HG03280 (cell line): ENCODE measurements at regions not wholly inside any gene's neighbourhood (a gene's known extent, or its start where the extent isn't known, plus 50 kb on each side); places are given as distances from the start of the nearest gene placed in this dataset.

Experiments used
- ATAC-seq: cut with Tn5 transposase; IDR thresholded peaks from one replicate; pipeline ENCODE4 v1.9.1; 2021; ENCODE audit warnings: mild to moderate bottlenecking, moderate library complexity; ENCODE audit not compliant: unreplicated experiment

GRCh38 chr7:115719963-115720362, 310.6 kb downstream of the TFEC start:
- no peak for ATAC-seq

DNA sequence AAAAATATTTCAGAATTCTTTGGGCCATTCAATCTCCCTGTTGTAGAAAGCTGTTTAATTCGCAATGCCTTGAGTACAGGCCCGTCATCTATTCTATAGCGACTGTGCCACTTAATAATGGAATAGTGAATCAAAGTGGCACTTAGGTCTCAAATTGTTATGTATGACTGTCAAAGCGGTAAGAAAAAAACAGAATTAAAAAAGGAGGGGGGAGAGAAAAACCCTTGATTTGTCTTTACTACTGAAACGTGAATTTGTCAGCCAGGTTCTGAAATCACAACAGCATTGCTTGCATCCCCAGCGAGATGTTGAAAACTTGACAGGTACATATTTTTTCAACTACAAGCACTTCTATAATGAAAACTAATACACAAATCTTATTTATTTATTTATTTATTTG, 320.9 kb downstream of the TFEC start:
- ATAC-seq: no peak

- no peak for ATAC-seq
Observed at GRCh38 chr7:115708013-115708341, 322.6 kb downstream of the TFEC start.

- no peak for ATAC-seq
Observed at GRCh38 chr7:115707258-115708012, 323.1 kb downstream of the TFEC start.

DNA sequence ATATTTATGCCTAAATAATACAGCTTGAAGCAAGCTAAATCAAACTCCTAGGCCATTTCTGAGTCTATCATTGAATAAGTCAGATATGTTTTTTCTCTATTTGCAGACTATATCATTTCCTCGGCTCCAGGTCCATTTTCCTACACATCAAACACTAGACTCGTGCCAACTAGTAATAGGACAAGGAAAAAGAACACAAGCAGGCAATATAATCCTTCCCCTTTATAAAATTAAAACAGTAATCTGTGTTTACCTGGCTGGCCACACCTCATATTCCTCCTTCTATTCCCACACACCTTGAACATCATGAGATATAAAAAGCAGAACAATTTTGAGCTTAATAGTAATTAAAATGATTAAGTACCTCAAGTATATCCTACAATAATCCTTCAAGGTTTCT, 325.7 kb downstream of the TFEC start:
- ATAC-seq: no peak

- no peak for ATAC-seq
Observed at GRCh38 chr7:115701141-115701540, 329.4 kb downstream of the TFEC start.

- ATAC-seq: no peak
Observed at GRCh38 chr7:115694424-115694823, 336.1 kb downstream of the TFEC start.

DNA sequence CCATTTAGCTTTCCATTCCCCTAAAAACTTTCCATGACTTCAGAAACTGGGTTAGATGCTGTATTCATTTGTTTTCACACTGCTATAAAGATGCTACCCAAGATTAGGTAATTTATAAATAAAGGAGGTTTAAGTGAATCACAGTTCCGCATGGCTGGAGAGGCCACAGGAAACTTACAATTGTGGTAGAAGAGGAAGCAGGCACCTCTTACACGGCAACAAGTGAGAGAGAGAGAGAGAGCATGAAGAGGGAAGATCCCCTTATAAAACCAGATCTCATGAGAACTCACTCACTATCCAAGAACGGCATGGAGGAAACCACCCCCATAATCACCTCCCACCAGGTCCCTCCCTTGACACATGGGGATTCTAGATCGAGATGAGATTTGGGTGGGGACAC, 336.8 kb downstream of the TFEC start:
- ATAC-seq: no peak

- ATAC-seq: no peak
Observed at GRCh38 chr7:115689941-115690340, 340.6 kb downstream of the TFEC start.

DNA sequence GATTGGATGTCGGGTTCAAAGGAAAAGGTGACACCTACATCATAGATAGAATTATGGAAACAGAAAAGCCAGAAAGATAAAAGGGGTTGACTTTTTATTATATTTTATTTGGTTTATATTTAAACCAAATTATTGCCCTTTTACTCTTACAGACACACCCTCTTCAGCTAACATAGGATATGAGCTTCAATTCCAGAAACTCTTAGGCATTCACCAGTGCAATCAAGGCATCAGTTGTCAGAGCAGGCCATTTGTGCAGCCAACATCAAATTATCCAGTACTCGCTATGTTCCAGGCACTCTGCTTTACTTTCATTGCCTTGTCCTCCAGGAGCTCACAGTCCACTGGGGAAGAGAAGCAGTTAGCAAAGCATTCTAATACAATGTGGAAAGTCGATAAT, 347.5 kb downstream of the TFEC start:
- no peak for ATAC-seq

GRCh38 chr7:115682507-115682906, 348.1 kb downstream of the TFEC start:
- no peak for ATAC-seq

GRCh38 chr7:115680921-115681320, 349.6 kb downstream of the TFEC start:
- no peak for ATAC-seq

DNA sequence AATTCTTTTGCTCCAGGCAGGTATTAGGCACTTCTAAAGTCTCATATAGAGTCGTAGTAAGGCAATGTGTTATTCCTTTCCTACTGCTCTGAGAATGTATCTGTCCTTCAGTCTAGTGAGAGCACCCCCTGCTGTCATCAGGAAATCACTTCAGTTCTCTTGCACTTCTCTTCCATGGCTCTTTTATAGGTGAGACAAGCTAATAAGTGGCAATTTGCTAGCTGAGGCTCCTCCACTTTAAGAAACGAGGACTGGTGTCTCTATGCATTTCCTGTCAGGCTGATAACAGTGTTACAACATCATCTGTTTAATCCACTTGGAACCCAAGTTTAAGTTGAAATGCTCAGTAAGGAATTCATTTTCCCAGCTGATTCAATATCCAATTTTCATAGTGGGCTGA, 350.6 kb downstream of the TFEC start:
- ATAC-seq: peak; percentile 69

DNA sequence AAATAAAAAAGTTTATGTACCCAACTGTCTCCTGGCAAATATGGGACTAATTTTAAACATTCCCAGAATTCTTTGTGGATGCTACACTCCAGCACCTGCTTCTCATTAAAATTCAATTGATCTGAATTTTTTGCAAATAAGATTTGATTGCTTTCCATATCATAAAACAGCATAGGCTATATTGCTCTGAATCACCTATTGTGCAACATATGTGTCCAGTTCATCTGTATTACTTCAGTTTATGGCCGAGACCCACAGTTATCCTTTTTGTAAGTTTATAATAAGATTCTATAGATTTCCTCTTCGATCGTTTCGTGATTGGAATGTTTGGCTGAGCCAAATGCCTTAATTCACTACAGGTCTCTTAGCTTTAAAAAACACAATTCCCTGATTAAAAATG, 351.1 kb downstream of the TFEC start:
- no peak for ATAC-seq

- ATAC-seq: no peak
Observed at GRCh38 chr7:115678086-115678982, 352.2 kb downstream of the TFEC start.

DNA sequence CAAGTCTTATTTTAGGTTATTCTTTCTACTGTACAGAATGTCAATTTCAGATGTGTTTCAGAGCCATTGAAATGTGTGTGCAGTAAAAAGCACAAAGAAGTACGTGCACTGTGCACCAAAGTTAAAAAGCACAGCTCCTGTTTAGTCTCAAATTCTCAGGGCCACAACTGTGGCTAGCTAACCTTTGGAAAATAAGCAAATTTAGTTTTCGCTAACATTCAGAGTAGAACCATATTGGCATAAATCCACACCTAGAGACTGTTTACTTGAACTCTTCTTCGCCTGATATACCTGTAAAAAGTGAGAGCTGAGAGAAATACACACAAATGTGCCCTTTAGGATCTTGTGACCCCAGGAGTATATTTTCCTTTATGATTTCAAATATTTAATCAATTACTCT, 353.9 kb downstream of the TFEC start:
- no peak for ATAC-seq

- ATAC-seq: no peak
Observed at GRCh38 chr7:115676080-115676479, 354.5 kb downstream of the TFEC start.

- no peak for ATAC-seq
Observed at GRCh38 chr7:115674467-115675024, 356.0 kb downstream of the TFEC start.

GRCh38 chr7:115672024-115672423, 358.5 kb downstream of the TFEC start:
- ATAC-seq: no peak

DNA sequence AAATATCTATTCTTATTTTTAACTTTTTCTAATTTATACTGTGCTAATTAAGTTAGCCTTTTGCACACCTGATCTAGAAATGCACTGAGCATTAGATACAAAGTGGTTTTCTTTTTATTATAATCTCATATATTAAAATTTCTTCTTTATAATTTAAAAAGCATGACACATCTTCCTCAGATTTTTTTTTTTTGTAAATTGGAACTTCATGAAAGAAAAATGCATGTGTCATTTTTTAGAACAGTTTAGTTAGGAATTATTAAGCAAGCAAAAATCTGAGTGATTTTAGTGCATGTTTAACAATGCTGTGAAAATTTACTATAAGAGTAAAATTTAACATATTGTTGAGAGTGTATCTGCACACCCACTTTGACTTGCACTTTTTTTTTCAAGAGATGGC, 367.9 kb downstream of the TFEC start:
- no peak for ATAC-seq

DNA sequence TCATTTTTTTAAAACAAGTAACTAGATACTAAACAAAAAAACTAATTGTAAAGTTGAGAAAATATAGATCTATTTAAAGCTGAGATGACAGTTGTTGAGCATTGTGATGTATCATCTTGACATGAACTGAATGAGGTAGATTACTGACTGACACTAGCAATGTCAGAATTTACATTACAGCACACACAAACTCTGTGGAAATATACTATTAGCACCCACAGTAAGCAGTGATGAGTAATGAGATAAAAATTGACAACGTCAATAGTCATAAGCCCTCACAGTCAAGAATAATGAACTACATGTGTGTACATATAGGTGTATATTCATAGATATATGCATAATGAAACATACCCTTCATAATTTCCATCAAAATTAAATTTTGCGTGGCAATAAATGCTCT, 368.4 kb downstream of the TFEC start:
- ATAC-seq: no peak

DNA sequence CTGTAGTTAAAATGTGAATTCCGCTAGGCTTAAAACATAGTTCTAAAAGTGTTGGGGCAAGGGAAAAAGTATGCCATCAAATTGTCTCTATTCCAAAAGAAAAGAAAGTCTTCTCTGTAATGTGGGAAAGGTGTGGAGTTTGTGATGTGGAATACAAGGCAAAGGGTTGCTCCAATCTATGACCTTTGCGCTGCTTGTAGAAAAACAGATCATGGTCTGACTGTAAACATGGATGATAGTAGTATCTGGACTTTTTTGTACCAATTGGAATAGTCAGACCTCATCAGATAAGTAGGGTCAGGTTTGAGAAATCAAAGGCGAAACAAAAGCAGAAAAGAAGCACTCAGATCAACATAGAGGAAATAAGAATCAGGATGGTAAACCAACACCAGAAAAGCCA, 372.3 kb downstream of the TFEC start:
- ATAC-seq: no peak
